HG03135 (cell line): ENCODE measurements at regions not wholly inside any gene's neighbourhood (a gene's known extent, or its start where the extent isn't known, plus 50 kb on each side); places are given as distances from the start of the nearest gene placed in this dataset.

Experiments used
- ATAC-seq: cut with Tn5 transposase; IDR thresholded peaks from one replicate; pipeline ENCODE4 v1.9.1; 2021; ENCODE audit warnings: mild to moderate bottlenecking, moderate library complexity; ENCODE audit not compliant: unreplicated experiment

- no peak for ATAC-seq
Observed at GRCh38 chr11:10908215-10908951, 50.5 kb upstream of the ZBED5 start.
